Vagina (tissue), 2 donors: ENCODE measurements at regions not wholly inside any gene's neighbourhood (a gene's known extent, or its start where the extent isn't known, plus 50 kb on each side); places are given as distances from the start of the nearest gene placed in this dataset.

ENCODE experiments used
- DNase-seq, 2 donors: peaks; one replicate each; pipeline ENCODE4 v3.0.0-alpha.2; 2017; ENCODE audit errors: extremely low spot score in 2 of 2
- H3K27ac ChIP-seq: fragments of 200-600 bp; sonication (generic); one replicate; pipeline ENCODE4 v1.5.1; 2019
- H3K27me3 ChIP-seq: fragments of 200-600 bp; sonication (generic); one replicate; pipeline ENCODE4 v1.5.1; 2019
- H3K36me3 ChIP-seq, 2 donors: fragments of 200-600 bp; sonication (generic); one replicate each; pipeline ENCODE4 v1.5.1; 2017 to 2019
- H3K4me1 ChIP-seq: fragments of 200-600 bp; sonication (generic); one replicate; pipeline ENCODE4 v1.5.1; 2019
- H3K4me3 ChIP-seq, 2 donors: fragments of 200-600 bp; sonication (generic); 1 replicate in 1 of 2; 2 replicates in 1 of 2; pipeline ENCODE4 v1.5.1; 2016 to 2019
- H3K9me3 ChIP-seq: fragments of 200-600 bp; sonication (generic); one replicate; pipeline ENCODE4 v1.5.1; 2019
- POLR2A ChIP-seq, 2 donors: fragments of 450-650 bp; IDR thresholded peaks; one replicate each; pipeline ENCODE4 v1.6.1; 2017; ENCODE audit warnings: antibody characterized with exemption in 2 of 2, mild to moderate bottlenecking in 2 of 2, moderate library complexity in 2 of 2
- POLR2AphosphoS5 ChIP-seq, 2 donors: sonication (generic); formaldehyde crosslinking; IDR thresholded peaks; one replicate each; pipeline ENCODE4 v1.9.0; 2017; ENCODE audit warnings: antibody characterized with exemption in 2 of 2, mild to moderate bottlenecking in 2 of 2, low read depth in 1 of 2; ENCODE audit not compliant: insufficient read depth in 1 of 2
- intact Hi-C: fragments of 100-400 bp; cut with DNase I; formaldehyde crosslinking; loops from one replicate; pipeline ENCODE4 v1.15.1; 2023
- TF ChIP-seq, protein P1 (sequence below), 3 experiments: fragments of 450-650 bp in 2 of 3; fragments of 200-600 bp in 1 of 3; sonication (generic) in 1 of 3; IDR thresholded peaks; one replicate each; pipeline ENCODE4 v1.5.1; 2017 to 2019; ENCODE audit warnings: antibody characterized with exemption in 3 of 3, mild to moderate bottlenecking in 2 of 3, moderate library complexity in 2 of 3

DNA sequence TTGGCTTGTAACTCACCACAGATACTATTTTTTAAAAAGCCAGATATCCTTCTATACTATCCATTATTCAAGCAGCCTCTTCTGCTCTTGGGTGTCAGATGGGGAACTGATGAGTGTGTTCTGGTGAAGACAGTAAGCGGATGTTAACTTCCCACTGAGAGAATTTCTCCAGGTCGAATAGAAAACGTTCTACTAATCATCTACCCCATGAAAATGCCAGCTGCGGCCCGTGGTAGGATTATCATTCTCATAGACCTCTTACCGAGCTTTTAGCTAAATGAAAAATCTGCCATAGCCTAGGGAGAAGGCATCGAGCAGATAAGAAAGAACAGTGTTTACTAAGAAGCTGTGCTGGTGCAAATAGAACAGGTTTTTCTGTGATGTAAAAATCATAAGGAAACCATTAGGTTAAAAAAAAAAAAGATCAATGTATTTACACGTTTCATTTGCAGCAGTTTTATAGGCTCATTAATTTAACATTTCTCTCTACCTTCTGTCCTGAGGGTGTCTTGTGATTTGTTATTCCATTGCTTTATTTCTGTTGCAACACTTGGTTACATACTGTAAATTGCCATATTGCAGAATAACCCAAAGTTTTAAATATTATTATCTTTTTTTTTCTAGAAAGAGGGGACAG, 1521.5 kb upstream of the ZEB2 start:
- Histone ChIP-seq H3K9me3 (no peaks in the 10 kb centered on the region), H3K36me3 (no peaks in the 10 kb centered on the region), H3K27ac (no peak overlapping the region), H3K27me3 (no peaks in the 10 kb centered on the region), H3K4me3 (no peak overlapping the region), H3K4me1 (no peaks in the 10 kb centered on the region)
- intact Hi-C loops, result no loop called here
- TF ChIP-seq, protein P1, sequence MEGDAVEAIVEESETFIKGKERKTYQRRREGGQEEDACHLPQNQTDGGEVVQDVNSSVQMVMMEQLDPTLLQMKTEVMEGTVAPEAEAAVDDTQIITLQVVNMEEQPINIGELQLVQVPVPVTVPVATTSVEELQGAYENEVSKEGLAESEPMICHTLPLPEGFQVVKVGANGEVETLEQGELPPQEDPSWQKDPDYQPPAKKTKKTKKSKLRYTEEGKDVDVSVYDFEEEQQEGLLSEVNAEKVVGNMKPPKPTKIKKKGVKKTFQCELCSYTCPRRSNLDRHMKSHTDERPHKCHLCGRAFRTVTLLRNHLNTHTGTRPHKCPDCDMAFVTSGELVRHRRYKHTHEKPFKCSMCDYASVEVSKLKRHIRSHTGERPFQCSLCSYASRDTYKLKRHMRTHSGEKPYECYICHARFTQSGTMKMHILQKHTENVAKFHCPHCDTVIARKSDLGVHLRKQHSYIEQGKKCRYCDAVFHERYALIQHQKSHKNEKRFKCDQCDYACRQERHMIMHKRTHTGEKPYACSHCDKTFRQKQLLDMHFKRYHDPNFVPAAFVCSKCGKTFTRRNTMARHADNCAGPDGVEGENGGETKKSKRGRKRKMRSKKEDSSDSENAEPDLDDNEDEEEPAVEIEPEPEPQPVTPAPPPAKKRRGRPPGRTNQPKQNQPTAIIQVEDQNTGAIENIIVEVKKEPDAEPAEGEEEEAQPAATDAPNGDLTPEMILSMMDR (IDR thresholded peaks at IDR 0.05), result no peak
- TF ChIP-seq POLR2AphosphoS5 (IDR thresholded peaks at IDR 0.05; ENCODE audit: insufficient read depth in 1 of 2, low read depth in 1 of 2) (no peak), POLR2A (IDR thresholded peaks at IDR 0.05) (no peak)
- DNase-seq, result no peak

DNA sequence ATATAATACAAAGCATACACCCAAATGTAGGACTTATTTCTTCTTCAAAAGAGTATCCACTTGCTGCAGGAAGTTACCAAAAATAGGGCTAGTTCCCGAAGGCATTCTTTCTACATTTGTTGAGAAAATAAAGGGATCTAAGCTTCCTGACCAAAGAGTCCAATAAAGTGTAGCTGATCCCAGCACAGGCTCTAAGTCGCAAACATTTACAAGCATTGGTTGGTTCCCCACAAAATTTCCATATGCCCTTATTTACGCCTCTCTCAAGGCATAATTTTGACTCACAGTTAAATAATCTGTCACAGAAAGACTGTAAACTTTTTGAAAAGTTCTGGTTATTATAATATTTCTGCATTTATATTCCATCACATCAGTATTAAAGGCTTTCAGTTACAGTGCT, 1520.1 kb upstream of the ZEB2 start:
- Histone ChIP-seq H3K4me1 (no peaks in the 10 kb centered on the region), H3K9me3 (no peaks in the 10 kb centered on the region), H3K27ac (no peak overlapping the region), H3K36me3 (no peaks in the 10 kb centered on the region), H3K27me3 (no peaks in the 10 kb centered on the region), H3K4me3 (no peak overlapping the region)
- TF ChIP-seq POLR2AphosphoS5 (IDR thresholded peaks at IDR 0.05; ENCODE audit: insufficient read depth in 1 of 2, low read depth in 1 of 2), result no peak
- TF ChIP-seq POLR2A (IDR thresholded peaks at IDR 0.05), result no peak
- TF ChIP-seq, protein P1 (IDR thresholded peaks at IDR 0.05), result no peak
- intact Hi-C loops, result no loop called here
- DNase-seq, result no peak

DNA sequence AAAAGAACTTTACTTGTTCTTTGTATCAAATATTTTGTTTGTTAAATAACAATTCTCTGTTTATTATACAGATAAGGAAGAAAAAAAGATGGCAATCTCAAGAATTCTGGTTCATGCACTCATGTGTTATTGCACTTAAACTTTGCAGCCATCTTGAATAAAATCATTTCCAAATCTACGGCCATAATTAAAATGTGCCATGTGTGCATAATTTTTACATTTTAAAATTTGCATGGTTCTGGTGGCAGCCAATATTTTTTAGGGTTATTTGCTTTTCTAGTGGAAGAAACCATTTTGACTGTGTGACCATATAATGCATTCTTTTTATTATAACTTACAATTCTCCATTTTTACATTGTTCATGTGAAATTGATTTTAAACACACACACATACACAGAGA, 1518.1 kb upstream of the ZEB2 start:
- no peak for TF ChIP-seq POLR2AphosphoS5 (IDR thresholded peaks at IDR 0.05; ENCODE audit: insufficient read depth in 1 of 2, low read depth in 1 of 2)
- TF ChIP-seq, protein P1 (IDR thresholded peaks at IDR 0.05), result no peak
- TF ChIP-seq POLR2A (IDR thresholded peaks at IDR 0.05), result no peak
- Histone ChIP-seq H3K27me3 (no peaks in the 10 kb centered on the region), H3K9me3 (no peaks in the 10 kb centered on the region), H3K36me3 (no peaks in the 10 kb centered on the region), H3K27ac (no peak overlapping the region), H3K4me1 (no peaks in the 10 kb centered on the region), H3K4me3 (no peak overlapping the region)
- no peak for DNase-seq
- intact Hi-C loops, result no loop called here

DNA sequence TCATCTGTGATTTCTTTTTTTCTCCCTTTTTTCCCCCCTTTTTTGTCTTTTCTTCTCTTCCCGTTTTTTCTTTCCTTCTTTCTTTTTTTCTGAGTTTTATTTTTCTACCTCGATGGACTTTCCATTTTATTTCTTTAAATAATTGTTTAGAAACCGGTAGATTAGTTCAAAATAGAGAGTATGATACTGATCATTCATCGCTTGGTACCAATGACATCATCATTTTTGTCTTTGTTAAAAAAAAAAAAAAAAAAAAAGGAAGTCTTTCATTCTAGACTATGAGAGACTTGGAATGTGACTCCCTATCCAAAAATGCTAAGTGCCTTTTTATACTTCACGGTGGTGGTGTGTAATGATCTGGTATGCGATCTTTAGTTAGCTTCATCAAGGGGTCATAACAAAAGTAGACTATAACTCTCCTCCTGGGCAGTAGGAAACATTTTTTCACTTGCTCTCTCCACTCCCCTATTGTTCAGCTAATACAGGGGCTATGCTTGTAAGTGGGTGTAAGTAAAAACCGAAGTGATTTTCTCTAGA, 1517.5 kb upstream of the ZEB2 start:
- no peaks in the 10 kb centered on the region for H3K4me1 ChIP-seq
- TF ChIP-seq POLR2A (IDR thresholded peaks at IDR 0.05) (no peak), POLR2AphosphoS5 (IDR thresholded peaks at IDR 0.05; ENCODE audit: insufficient read depth in 1 of 2, low read depth in 1 of 2) (no peak)
- TF ChIP-seq, protein P1 (IDR thresholded peaks at IDR 0.05), result no peak
- H3K36me3 ChIP-seq, result no peaks in the 10 kb centered on the region
- H3K27ac ChIP-seq, result no peak overlapping the region
- H3K4me3 ChIP-seq, result no peak overlapping the region
- H3K27me3 ChIP-seq, result no peaks in the 10 kb centered on the region
- no peaks in the 10 kb centered on the region for H3K9me3 ChIP-seq
- intact Hi-C loops, result no loop called here
- DNase-seq, result no peak

DNA sequence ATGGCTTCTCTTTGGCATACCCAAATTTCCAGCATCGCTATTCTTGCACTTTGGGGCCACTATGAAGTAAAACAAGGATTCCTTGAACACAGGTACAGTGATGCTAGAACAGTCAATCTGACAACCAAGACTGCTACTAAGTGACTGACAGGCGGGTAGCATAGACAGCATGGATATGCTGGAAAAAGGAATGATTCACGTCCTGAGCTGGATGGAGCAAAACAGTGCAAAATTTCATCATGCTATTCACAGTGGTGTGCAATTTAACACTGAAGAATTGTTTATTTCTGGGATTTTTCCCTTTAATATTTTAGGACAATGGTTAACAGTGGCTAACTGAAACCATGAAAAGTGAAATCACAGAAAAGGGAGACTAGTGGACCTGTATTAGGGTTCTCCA, 1511.2 kb upstream of the ZEB2 start:
- TF ChIP-seq POLR2AphosphoS5 (IDR thresholded peaks at IDR 0.05; ENCODE audit: insufficient read depth in 1 of 2, low read depth in 1 of 2), result no peak
- TF ChIP-seq, protein P1 (IDR thresholded peaks at IDR 0.05), result no peak
- no peak for TF ChIP-seq POLR2A (IDR thresholded peaks at IDR 0.05)
- Histone ChIP-seq H3K4me3 (no peak overlapping the region), H3K4me1 (no peaks in the 10 kb centered on the region), H3K9me3 (no peaks in the 10 kb centered on the region), H3K27ac (no peak overlapping the region), H3K27me3 (no peaks in the 10 kb centered on the region), H3K36me3 (no peaks in the 10 kb centered on the region)
- DNase-seq, result no peak
- intact Hi-C loops, result no loop called here
